ENCODE measurements at regions not wholly inside any gene's neighbourhood (a gene's known extent, or its start where the extent isn't known, plus 50 kb on each side); places are given as distances from the start of the nearest gene placed in this dataset.

- Mint-ChIP-seq H3K27me3 (ENCODE audit: insufficient read depth, low read depth, poor library complexity) (no peaks in the 10 kb centered on the region), H3K4me3 (no peak overlapping the region), H3K36me3 (ENCODE audit: low read depth) (no peaks in the 10 kb centered on the region), H3K27ac (no peak overlapping the region), H3K4me1 (no peaks in the 10 kb centered on the region), H3K9me3 (peaks cover 6% of the 10 kb centered on the region; the same call in 2 of the 3 replicates)
- no peak overlapping the region for H3K4me2 ChIP-seq
- no peaks in the 10 kb centered on the region for H3K79me2 ChIP-seq (replicated peaks; ENCODE audit: insufficient read depth)
- no peaks in the 10 kb centered on the region for H4K20me1 ChIP-seq (replicated peaks; ENCODE audit: insufficient read depth)
- H2AFZ ChIP-seq: 0 out of 2 replicates have a peak overlapping the region, but pooled peaks have one; percentile 54
- no peak overlapping the region for H3K27ac ChIP-seq (ENCODE audit: low read depth)
- ATAC-seq: no peak
- H3K4me3 ChIP-seq: no peak overlapping the region
- peaks cover 2% of the 10 kb centered on the region; the same call in 1 of the 2 replicates for H3K9me2 ChIP-seq (ENCODE audit: insufficient read depth)
- H3K4me1 ChIP-seq (ENCODE audit: insufficient read depth): no peaks in the 10 kb centered on the region
- H3K36me3 ChIP-seq (ENCODE audit: insufficient read depth): no peaks in the 10 kb centered on the region
- TF ChIP-seq ZNF331 (CRISPR knock-in tag; IDR thresholded peaks at IDR 0.05; ENCODE audit: low read depth): no peak
- TF ChIP-seq JUNB (IDR thresholded peaks at IDR 0.05; ENCODE audit: unreplicated experiment): no peak
- TF ChIP-seq ETS1 (IDR thresholded peaks at IDR 0.05): no peak
- TF ChIP-seq CTCF (conservative IDR thresholded peaks at IDR 0.05; ENCODE audit: low read depth in 2 of 2): no peak
- no peak for TF ChIP-seq EZH2phosphoT487 (IDR thresholded peaks at IDR 0.05; ENCODE audit: unreplicated experiment)
- DNase-seq (ENCODE audit: low spot score): no peak
- H3F3A ChIP-seq (replicated peaks; ENCODE audit: low read depth): no peaks in the 10 kb centered on the region
- H3K27me3 ChIP-seq (ENCODE audit: insufficient read depth): no peaks in the 10 kb centered on the region
Observed at GRCh38 chr1:187985897-187986654, 1157.3 kb downstream of the PLA2G4A start.

- no peak overlapping the region for H3K4me2 ChIP-seq
- H3K27ac ChIP-seq (ENCODE audit: low read depth): no peak overlapping the region
- H3K4me1 ChIP-seq (ENCODE audit: insufficient read depth): no peaks in the 10 kb centered on the region
- Mint-ChIP-seq H3K9me3 (peaks cover under 1% of the 10 kb centered on the region; the same call in 1 of the 3 replicates), H3K4me3 (no peak overlapping the region), H3K4me1 (peaks cover 3% of the 10 kb centered on the region; the same call in 2 of the 3 replicates), H3K27me3 (ENCODE audit: insufficient read depth, low read depth, poor library complexity) (no peaks in the 10 kb centered on the region), H3K27ac (no peak overlapping the region), H3K36me3 (ENCODE audit: low read depth) (no peaks in the 10 kb centered on the region)
- H4K20me1 ChIP-seq (replicated peaks; ENCODE audit: insufficient read depth): no peaks in the 10 kb centered on the region
- no peaks in the 10 kb centered on the region for H3K27me3 ChIP-seq (ENCODE audit: insufficient read depth)
- no peak for DNase-seq (ENCODE audit: low spot score)
- H3F3A ChIP-seq (replicated peaks; ENCODE audit: low read depth): no peaks in the 10 kb centered on the region
- H3K4me3 ChIP-seq: no peak overlapping the region
- no peaks in the 10 kb centered on the region for H3K36me3 ChIP-seq (ENCODE audit: insufficient read depth)
- no peak for ATAC-seq
- H3K79me2 ChIP-seq (replicated peaks; ENCODE audit: insufficient read depth): no peaks in the 10 kb centered on the region
- peak overlapping the region; percentile 54; the same call in 1 of the 2 replicates for H2AFZ ChIP-seq
- H3K9me2 ChIP-seq (ENCODE audit: insufficient read depth): peaks cover 2% of the 10 kb centered on the region; the same call in 1 of the 2 replicates
- TF ChIP-seq ZNF462 (CRISPR knock-in tag; IDR thresholded peaks at IDR 0.05) (no peak), CTCF (conservative IDR thresholded peaks at IDR 0.05; ENCODE audit: low read depth in 2 of 2) (no peak), NANOG (IDR thresholded peaks at IDR 0.05; ENCODE audit: borderline replicate concordance) (no peak)
Observed at GRCh38 chr1:187987236-187987776, 1158.6 kb downstream of the PLA2G4A start.

Data from GM23338 (cell line).